HG02588 (cell line): ENCODE measurements at regions not wholly inside any gene's neighbourhood (a gene's known extent, or its start where the extent isn't known, plus 50 kb on each side); places are given as distances from the start of the nearest gene placed in this dataset.
A peak's percentile ranks its signal among the peaks of the same experiment; 100 is the strongest.
"Not testable (repeated sequence)": the region's sequence is repeated elsewhere in the genome, so short reads cannot be mapped to it uniquely, and the experiment has no call there.

Source experiments
- ATAC-seq: cut with Tn5 transposase; IDR thresholded peaks from one replicate; pipeline ENCODE4 v1.9.1; 2021; ENCODE audit warnings: mild to moderate bottlenecking, moderate library complexity; ENCODE audit not compliant: unreplicated experiment

- ATAC-seq = no peak
Observed at GRCh38 chr6:74448850-74449249, 752.8 kb downstream of the CD109 start.

GRCh38 chr6:74447013-74447412 is 751.0 kb downstream of the CD109 start:
- peak; percentile 91 for ATAC-seq

GRCh38 chr6:74439123-74439811 is 743.3 kb downstream of the CD109 start:
- no peak for ATAC-seq

- ATAC-seq = not testable (repeated sequence)
Observed at GRCh38 chr6:74438395-74438794, 742.4 kb downstream of the CD109 start.

GRCh38 chr6:74434171-74434570 is 738.2 kb downstream of the CD109 start:
- no peak for ATAC-seq

GRCh38 chr6:74431873-74432580 is 736.0 kb downstream of the CD109 start:
- no peak for ATAC-seq

GRCh38 chr6:74420221-74420620 is 724.2 kb downstream of the CD109 start:
- no peak for ATAC-seq

GRCh38 chr6:74415056-74415455 is 719.1 kb downstream of the CD109 start:
- no peak for ATAC-seq

GRCh38 chr6:74410630-74411029 is 714.6 kb downstream of the CD109 start:
- no peak for ATAC-seq

GRCh38 chr6:74409447-74409846 is 713.4 kb downstream of the CD109 start:
- ATAC-seq = peak; percentile 90

- no peak for ATAC-seq
Observed at GRCh38 chr6:74408844-74409243, 712.8 kb downstream of the CD109 start.

GRCh38 chr6:74404366-74404765 is 708.4 kb downstream of the CD109 start:
- ATAC-seq = no peak

- no peak for ATAC-seq
Observed at GRCh38 chr6:74402781-74403180, 706.8 kb downstream of the CD109 start.

GRCh38 chr6:74378437-74378836 is 682.4 kb downstream of the CD109 start:
- ATAC-seq = not testable (repeated sequence)

- no peak for ATAC-seq
Observed at GRCh38 chr6:74369556-74369993, 673.6 kb downstream of the CD109 start.

- no peak for ATAC-seq
Observed at GRCh38 chr6:74368746-74369145, 672.7 kb downstream of the CD109 start.

GRCh38 chr6:74366634-74367033 is 670.6 kb downstream of the CD109 start:
- no peak for ATAC-seq

- no peak for ATAC-seq
Observed at GRCh38 chr6:74362391-74362790, 666.4 kb downstream of the CD109 start.

- ATAC-seq = no peak
Observed at GRCh38 chr6:74357321-74357720, 661.3 kb downstream of the CD109 start.

GRCh38 chr6:74356391-74356790 is 660.4 kb downstream of the CD109 start:
- no peak for ATAC-seq

- ATAC-seq = no peak
Observed at GRCh38 chr6:74346936-74347535, 651.0 kb downstream of the CD109 start.

- no peak for ATAC-seq
Observed at GRCh38 chr6:74343804-74344203, 647.8 kb downstream of the CD109 start.
